ENCODE measurements at regions not wholly inside any gene's neighbourhood (a gene's known extent, or its start where the extent isn't known, plus 50 kb on each side); places are given as distances from the start of the nearest gene placed in this dataset.

- no peaks in the 10 kb centered on the region for H3K9me3 Mint-ChIP-seq
- ChIA-PET CTCF (no interaction called here), POLR2A (no interaction called here)
- H3K27me3 Mint-ChIP-seq (ENCODE audit: low read depth): no peaks in the 10 kb centered on the region
- no peaks in the 10 kb centered on the region for H3K36me3 Mint-ChIP-seq
- DNase-seq (ENCODE audit: low spot score) (no peak), ATAC-seq (no peak)
- no peak overlapping the region for H3K27ac Mint-ChIP-seq
- TF ChIP-seq MXD4 (CRISPR knock-in tag; IDR thresholded peaks at IDR 0.05; ENCODE audit: borderline replicate concordance): no peak
- TF ChIP-seq ZNF219 (CRISPR knock-in tag; IDR thresholded peaks at IDR 0.05; ENCODE audit: borderline replicate concordance): no peak
- TF ChIP-seq ZNF263 (CRISPR knock-in tag; IDR thresholded peaks at IDR 0.05; ENCODE audit: low read depth): no peak
- TF ChIP-seq TCF7 (CRISPR knock-in tag; IDR thresholded peaks at IDR 0.05; ENCODE audit: low read depth): no peak
- TF ChIP-seq NR1H2 (CRISPR knock-in tag; IDR thresholded peaks at IDR 0.05): no peak
- no peak for TF ChIP-seq ZNF281 (CRISPR knock-in tag; IDR thresholded peaks at IDR 0.05)
- no peak for TF ChIP-seq PRRX2 (CRISPR knock-in tag; IDR thresholded peaks at IDR 0.05)
- TF ChIP-seq HMGA2 (CRISPR knock-in tag; IDR thresholded peaks at IDR 0.05): no peak
- no peak for TF ChIP-seq ZBTB21 (CRISPR knock-in tag; IDR thresholded peaks at IDR 0.05; ENCODE audit: borderline replicate concordance)
- TF ChIP-seq TEAD1 (CRISPR knock-in tag; IDR thresholded peaks at IDR 0.05): no peak
- no peaks in the 10 kb centered on the region for H3K4me1 Mint-ChIP-seq
- H3K4me3 Mint-ChIP-seq: no peak overlapping the region
These were observed 105.3 kb upstream of the GSC start for GRCh38 chr14:94875256-94875655.

GRCh38 chr14:94868772-94869072 lies 98.8 kb upstream of the GSC start:
- H3K9me3 Mint-ChIP-seq: no peaks in the 10 kb centered on the region
- no peak overlapping the region for H3K27ac Mint-ChIP-seq
- no peaks in the 10 kb centered on the region for H3K36me3 Mint-ChIP-seq
- H3K4me1 Mint-ChIP-seq: peaks cover 13% of the 10 kb centered on the region
- no peak for DNase-seq (ENCODE audit: low spot score)
- CTCF ChIA-PET: no interaction called here
- H3K27me3 Mint-ChIP-seq (ENCODE audit: low read depth): no peaks in the 10 kb centered on the region
- POLR2A ChIA-PET: no interaction called here
- no peak overlapping the region for H3K4me3 Mint-ChIP-seq
- ATAC-seq: no peak
- TF ChIP-seq JUN (CRISPR knock-in tag; IDR thresholded peaks at IDR 0.05) (no peak), ATF6 (CRISPR knock-in tag; IDR thresholded peaks at IDR 0.05) (no peak), TP53 (CRISPR knock-in tag; IDR thresholded peaks at IDR 0.05) (no peak), GABPB1 (CRISPR knock-in tag; IDR thresholded peaks at IDR 0.05) (no peak), E2F1 (CRISPR knock-in tag; IDR thresholded peaks at IDR 0.05) (no peak), ZNF425 (CRISPR knock-in tag; conservative IDR thresholded peaks at IDR 0.05) (no peak), ZSCAN18 (CRISPR knock-in tag; IDR thresholded peaks at IDR 0.05) (no peak), AFF4 (CRISPR knock-in tag; IDR thresholded peaks at IDR 0.05; ENCODE audit: borderline replicate concordance) (no peak), MAX (CRISPR knock-in tag; IDR thresholded peaks at IDR 0.05) (no peak), SOX15 (CRISPR knock-in tag; IDR thresholded peaks at IDR 0.05) (no peak), TEAD4 (CRISPR knock-in tag; IDR thresholded peaks at IDR 0.05) (no peak), ZMAT4 (CRISPR knock-in tag; IDR thresholded peaks at IDR 0.05) (no peak)

Measured in WTC11 (cell line).